22Rv1 (cell line): ENCODE measurements at regions not wholly inside any gene's neighbourhood (a gene's known extent, or its start where the extent isn't known, plus 50 kb on each side); places are given as distances from the start of the nearest gene placed in this dataset.

Source experiments
- CTCF ChIP-seq: fragments of 450-650 bp; IDR thresholded peaks from 2 replicates; pipeline ENCODE4 v1.5.1; 2017; ENCODE audit warnings: mild to moderate bottlenecking
- ZFX ChIP-seq: fragments of 450-650 bp; IDR thresholded peaks from 2 replicates; pipeline ENCODE4 v1.6.1; 2017; ENCODE audit warnings: antibody characterized with exemption, borderline replicate concordance

- TF ChIP-seq CTCF (no peak), ZFX (no peak)
These were observed 384.2 kb upstream of the ZNF608 start for GRCh38 chr5:125130591-125130990.
